Endothelial cell of umbilical vein (primary cell): ENCODE measurements at regions not wholly inside any gene's neighbourhood (a gene's known extent, or its start where the extent isn't known, plus 50 kb on each side); places are given as distances from the start of the nearest gene placed in this dataset.

ENCODE experiments used
- BruUV-seq: library from RNA; stranded (reverse); fragments of 400-500 nt; replicated peaks from 2 replicates; lab custom pipeline; 2021; lab: Mats Ljungman, UMichigan
- CTCF ChIA-PET: fragments of 300-600, 350-600 bp; sonication (Branson Sonifier 250); formaldehyde crosslinking; loops from one replicate; lab custom pipeline; 2021; ENCODE audit warnings: antibody characterized with exemption, inconsistent platforms; lab: Charles Lee
- POLR2A ChIA-PET: fragments of 300-600, 350-600 bp; sonication (Branson Sonifier 250); formaldehyde crosslinking; loops from one replicate; lab custom pipeline; 2021; ENCODE audit warnings: antibody characterized with exemption, inconsistent platforms; lab: Charles Lee
- DNase-seq: peaks from one replicate; pipeline ENCODE4 v3.0.0-alpha.2; 2011; ENCODE audit warnings: low read depth, low spot score
- FAIRE-seq: peaks from 2 replicates; lab custom pipeline; 2011; peaks lifted over from hg19 to GRCh38; lab: Jason Lieb, UNC
- H2AFZ ChIP-seq: 2 replicates; pipeline ENCODE4 v1.6.0; 2012; ENCODE audit warnings: low read depth, low read length, control low read depth, inconsistent platforms
- H3K27ac ChIP-seq: 2 replicates; pipeline ENCODE4 v1.5.1; 2011; ENCODE audit warnings: low read depth, mild to moderate bottlenecking, control low read depth, low read length, moderate library complexity; ENCODE audit not compliant: insufficient read depth
- H3K27me3 ChIP-seq, 2 experiments: 2 replicates each; pipeline versions ENCODE4 v1.6.0 to v1.6.1; 2011; ENCODE audit warnings: low read length in 2 of 2, mixed read lengths in 1 of 2; ENCODE audit not compliant: control insufficient read depth in 2 of 2, insufficient read depth in 2 of 2
- H3K36me3 ChIP-seq, 2 experiments: 2 replicates in 1 of 2; 3 replicates in 1 of 2; pipeline ENCODE4 v1.5.1; 2011; ENCODE audit warnings: low read length in 2 of 2, mild to moderate bottlenecking in 1 of 2, moderate library complexity in 1 of 2; ENCODE audit not compliant: control insufficient read depth in 2 of 2, insufficient read depth in 2 of 2; ENCODE audit errors: extremely low read depth in 1 of 2
- H3K4me1 ChIP-seq: 3 replicates; pipeline ENCODE4 v1.5.1; 2011; ENCODE audit warnings: mild to moderate bottlenecking, low read length; ENCODE audit not compliant: control insufficient read depth, insufficient read depth; ENCODE audit errors: extremely low read depth
- H3K4me2 ChIP-seq: 2 replicates; pipeline ENCODE4 v1.6.1; 2011; ENCODE audit warnings: low read length, control low read depth, mixed read lengths; ENCODE audit not compliant: insufficient read depth
- H3K4me3 ChIP-seq, 3 experiments: fragments of 200-600 bp in 1 of 3; sonication (generic), shearing (Covaris generic) in 1 of 3; replicated peaks in 1 of 3; 2 replicates each; pipeline ENCODE4 v1.5.1; 2011 to 2016; ENCODE audit warnings: control low read depth in 3 of 3, low read length in 3 of 3, mild to moderate bottlenecking in 2 of 3, inconsistent platforms in 1 of 3, low read depth in 1 of 3, moderate library complexity in 1 of 3; ENCODE audit not compliant: insufficient read depth in 1 of 3
- H3K79me2 ChIP-seq: 2 replicates; pipeline ENCODE4 v1.6.0; 2012; ENCODE audit warnings: low read length, inconsistent platforms; ENCODE audit not compliant: control insufficient read depth, insufficient read depth
- H3K9ac ChIP-seq: replicated peaks from 2 replicates; pipeline ENCODE3; 2011; ENCODE audit warnings: low read length, control low read depth; ENCODE audit not compliant: insufficient read depth; ENCODE audit errors: extremely low read depth
- H3K9me1 ChIP-seq: replicated peaks from 3 replicates; pipeline ENCODE4 v1.6.0; 2011; ENCODE audit warnings: mild to moderate bottlenecking, low read length; ENCODE audit not compliant: control insufficient read depth, insufficient read depth; ENCODE audit errors: extremely low read depth
- H3K9me3 ChIP-seq: replicated peaks from 2 replicates; pipeline ENCODE4 v1.5.1; 2012; ENCODE audit warnings: low read length, inconsistent platforms; ENCODE audit not compliant: control insufficient read depth, insufficient read depth
- H4K20me1 ChIP-seq: replicated peaks from 2 replicates; pipeline ENCODE3; 2011; ENCODE audit warnings: mild to moderate bottlenecking, low read length; ENCODE audit not compliant: control insufficient read depth, insufficient read depth; ENCODE audit errors: extremely low read depth
- EZH2 ChIP-seq: IDR thresholded peaks from 2 replicates; pipeline ENCODE4 v1.6.1; 2012; ENCODE audit warnings: borderline replicate concordance, low read depth, mild to moderate bottlenecking, moderate library complexity, low read length, inconsistent platforms; ENCODE audit not compliant: severe bottlenecking
- FOS ChIP-seq: IDR thresholded peaks from 2 replicates; pipeline ENCODE4 v1.6.1; 2011; ENCODE audit warnings: mild to moderate bottlenecking, low read length, moderate library complexity, borderline replicate concordance; ENCODE audit not compliant: insufficient read depth
- GATA2 ChIP-seq: IDR thresholded peaks from 2 replicates; pipeline ENCODE4 v1.7.0; 2011; ENCODE audit warnings: low read depth, mild to moderate bottlenecking, moderate library complexity, mixed read lengths, low read length; ENCODE audit not compliant: insufficient read length, insufficient read depth
- JUN ChIP-seq: IDR thresholded peaks from 2 replicates; pipeline ENCODE4 v1.6.1; 2011; ENCODE audit warnings: borderline replicate concordance, low read depth; ENCODE audit not compliant: insufficient read length, insufficient read depth
- MYC ChIP-seq: IDR thresholded peaks from one replicate; pipeline ENCODE4 v1.6.1; 2011; ENCODE audit warnings: mild to moderate bottlenecking, low read depth, low read length
- POLR2A ChIP-seq: IDR thresholded peaks from 2 replicates; pipeline ENCODE4 v1.6.1; 2012; ENCODE audit warnings: low read depth, mild to moderate bottlenecking, control low read depth, low read length
- POLR2AphosphoS5 ChIP-seq: IDR thresholded peaks from 2 replicates; pipeline ENCODE4 v1.6.1; 2012; ENCODE audit warnings: low read depth, mild to moderate bottlenecking, control low read depth, low read length, moderate library complexity; ENCODE audit not compliant: insufficient read depth
- dilution Hi-C: fragments of 300-500 bp; cut with MboI; formaldehyde crosslinking; loops from one replicate; pipeline ENCODE4 v1.15.0; 2019; ENCODE audit warnings: low sequenced_read_pairs; ENCODE audit not compliant: extremely low pct_ligation_motif_present
- intact Hi-C: fragments of 100-400 bp; cut with micrococcal nuclease; formaldehyde crosslinking; loops from one replicate; pipeline ENCODE4 v1.10.0; 2022
- TF ChIP-seq, protein P1 (sequence below): IDR thresholded peaks from 2 replicates; pipeline ENCODE4 v1.6.1; 2011; ENCODE audit not compliant: insufficient read depth, insufficient read length
- TF ChIP-seq, protein P2 (sequence below), 2 donors: IDR thresholded peaks; 1 replicate in 1 of 2; 2 replicates in 1 of 2; pipeline ENCODE4 v1.5.1; 2011; ENCODE audit warnings: low read length in 2 of 2, mild to moderate bottlenecking in 2 of 2, moderate library complexity in 2 of 2, control low read depth in 1 of 2, inconsistent platforms in 1 of 2, low read depth in 1 of 2; ENCODE audit not compliant: insufficient read depth in 1 of 2; ENCODE audit errors: extremely low read depth in 1 of 2

DNA sequence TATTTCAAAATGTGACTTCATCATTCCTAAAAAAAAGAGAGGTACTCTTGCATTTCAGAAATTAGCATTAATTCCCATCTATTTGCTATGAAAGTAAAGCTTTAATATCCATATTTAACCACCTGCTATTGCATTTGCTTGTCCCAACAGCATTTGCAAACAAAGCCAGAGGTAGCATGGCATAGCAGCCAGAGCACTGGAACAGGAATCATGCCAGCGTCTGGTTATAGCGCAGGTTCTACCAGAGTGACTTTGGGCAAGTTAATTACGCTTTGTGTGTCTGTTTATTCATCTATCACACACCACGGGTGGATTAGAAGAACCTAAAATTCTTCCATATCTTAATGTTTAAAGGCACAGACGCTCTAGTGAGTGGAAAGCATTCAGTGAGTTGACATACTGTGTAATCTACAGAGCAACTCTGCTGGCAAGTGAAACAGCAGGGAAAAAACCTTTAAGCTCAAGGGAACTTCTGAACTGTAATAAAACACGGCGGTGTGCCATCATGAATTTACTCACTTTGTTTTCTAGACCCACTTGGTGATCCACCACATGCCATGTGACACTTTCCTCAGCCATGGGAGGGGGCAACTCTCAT, 76.6 kb upstream of the QRFPR start:
- Histone ChIP-seq H3K36me3 (no peaks in the 10 kb centered on the region), H3K4me2 (no peak overlapping the region), H3K27me3 (peaks cover 6 to 8% of the 10 kb centered on the region in 2 experiments), H3K9me1 (no peaks in the 10 kb centered on the region), H3K4me1 (no peaks in the 10 kb centered on the region), H3K27ac (no peak overlapping the region), H3K9me3 (no peaks in the 10 kb centered on the region), H4K20me1 (no peaks in the 10 kb centered on the region), H2AFZ (no peak overlapping the region), H3K4me3 (no peak overlapping the region), H3K9ac (no peak overlapping the region), H3K79me2 (no peaks in the 10 kb centered on the region)
- DNase-seq: no peak
- CTCF ChIA-PET: interaction anchor here (0.5 to 1.1 kb wide), 2 partner anchors 14 to 31 kb away, joined by 3 read pairs; no protein-coding TSS in a partner anchor
- no TSS peak for BruUV-seq
- POLR2A ChIA-PET: no interaction called here
- FAIRE-seq: no peak
- dilution Hi-C loops: no loop called here
- TF ChIP-seq, protein P1, sequence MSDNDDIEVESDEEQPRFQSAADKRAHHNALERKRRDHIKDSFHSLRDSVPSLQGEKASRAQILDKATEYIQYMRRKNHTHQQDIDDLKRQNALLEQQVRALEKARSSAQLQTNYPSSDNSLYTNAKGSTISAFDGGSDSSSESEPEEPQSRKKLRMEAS: no peak
- no peak for TF ChIP-seq FOS
- no peak for TF ChIP-seq MYC
- TF ChIP-seq GATA2: no peak
- TF ChIP-seq, protein P2, sequence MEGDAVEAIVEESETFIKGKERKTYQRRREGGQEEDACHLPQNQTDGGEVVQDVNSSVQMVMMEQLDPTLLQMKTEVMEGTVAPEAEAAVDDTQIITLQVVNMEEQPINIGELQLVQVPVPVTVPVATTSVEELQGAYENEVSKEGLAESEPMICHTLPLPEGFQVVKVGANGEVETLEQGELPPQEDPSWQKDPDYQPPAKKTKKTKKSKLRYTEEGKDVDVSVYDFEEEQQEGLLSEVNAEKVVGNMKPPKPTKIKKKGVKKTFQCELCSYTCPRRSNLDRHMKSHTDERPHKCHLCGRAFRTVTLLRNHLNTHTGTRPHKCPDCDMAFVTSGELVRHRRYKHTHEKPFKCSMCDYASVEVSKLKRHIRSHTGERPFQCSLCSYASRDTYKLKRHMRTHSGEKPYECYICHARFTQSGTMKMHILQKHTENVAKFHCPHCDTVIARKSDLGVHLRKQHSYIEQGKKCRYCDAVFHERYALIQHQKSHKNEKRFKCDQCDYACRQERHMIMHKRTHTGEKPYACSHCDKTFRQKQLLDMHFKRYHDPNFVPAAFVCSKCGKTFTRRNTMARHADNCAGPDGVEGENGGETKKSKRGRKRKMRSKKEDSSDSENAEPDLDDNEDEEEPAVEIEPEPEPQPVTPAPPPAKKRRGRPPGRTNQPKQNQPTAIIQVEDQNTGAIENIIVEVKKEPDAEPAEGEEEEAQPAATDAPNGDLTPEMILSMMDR (IDR thresholded peaks at IDR 0.05; ENCODE audit: extremely low read depth in 1 of 2, insufficient read depth in 1 of 2, low read depth in 1 of 2, low read length in 2 of 2): no peak
- TF ChIP-seq POLR2AphosphoS5: no peak
- no peak for TF ChIP-seq JUN
- TF ChIP-seq POLR2A: no peak
- no peak for TF ChIP-seq EZH2
- intact Hi-C loops: no loop called here
